ENCODE measurements at regions not wholly inside any gene's neighbourhood (a gene's known extent, or its start where the extent isn't known, plus 50 kb on each side); places are given as distances from the start of the nearest gene placed in this dataset.

GRCh38 chrX:131709553-131709952, 165.7 kb downstream of the OR13H1 start:
- no peak for TF ChIP-seq CTCF (IDR thresholded peaks at IDR 0.05)
- TF ChIP-seq POLR2A (IDR thresholded peaks at IDR 0.05): no peak
